Right renal pelvis (tissue), 4 donors: ENCODE measurements at regions not wholly inside any gene's neighbourhood (a gene's known extent, or its start where the extent isn't known, plus 50 kb on each side); places are given as distances from the start of the nearest gene placed in this dataset.
"Not testable (repeated sequence)": the region's sequence is repeated elsewhere in the genome, so short reads cannot be mapped to it uniquely, and the experiment has no call there.

Experiments used
- DNase-seq, 4 donors: peaks; one replicate each; pipeline ENCODE4 v3.0.0-alpha.2; 2013; ENCODE audit warnings: low read depth in 4 of 4, low spot score in 3 of 4, missing footprints in 1 of 4

DNA sequence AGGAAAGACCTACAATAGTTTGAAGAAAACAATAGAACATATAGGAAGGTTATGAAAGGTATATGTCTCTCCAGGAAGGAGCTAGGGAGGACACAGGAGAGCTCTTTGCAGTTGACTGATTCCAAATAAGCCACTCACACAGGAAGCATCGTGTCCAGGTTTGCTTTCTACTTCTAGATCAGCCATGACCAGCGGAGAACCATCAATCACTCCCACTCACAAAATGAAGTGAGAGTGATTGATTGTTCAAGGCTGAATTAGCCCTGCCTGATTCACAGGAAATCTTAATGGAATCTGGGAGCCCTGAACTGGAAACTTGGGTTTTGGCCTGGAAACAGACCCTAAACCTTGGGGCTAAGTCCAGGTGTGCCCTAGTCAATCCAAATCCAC is 1292.2 kb upstream of the ZEB2 start:
- peak in 1 of 4 donors; percentile 23 for DNase-seq

DNA sequence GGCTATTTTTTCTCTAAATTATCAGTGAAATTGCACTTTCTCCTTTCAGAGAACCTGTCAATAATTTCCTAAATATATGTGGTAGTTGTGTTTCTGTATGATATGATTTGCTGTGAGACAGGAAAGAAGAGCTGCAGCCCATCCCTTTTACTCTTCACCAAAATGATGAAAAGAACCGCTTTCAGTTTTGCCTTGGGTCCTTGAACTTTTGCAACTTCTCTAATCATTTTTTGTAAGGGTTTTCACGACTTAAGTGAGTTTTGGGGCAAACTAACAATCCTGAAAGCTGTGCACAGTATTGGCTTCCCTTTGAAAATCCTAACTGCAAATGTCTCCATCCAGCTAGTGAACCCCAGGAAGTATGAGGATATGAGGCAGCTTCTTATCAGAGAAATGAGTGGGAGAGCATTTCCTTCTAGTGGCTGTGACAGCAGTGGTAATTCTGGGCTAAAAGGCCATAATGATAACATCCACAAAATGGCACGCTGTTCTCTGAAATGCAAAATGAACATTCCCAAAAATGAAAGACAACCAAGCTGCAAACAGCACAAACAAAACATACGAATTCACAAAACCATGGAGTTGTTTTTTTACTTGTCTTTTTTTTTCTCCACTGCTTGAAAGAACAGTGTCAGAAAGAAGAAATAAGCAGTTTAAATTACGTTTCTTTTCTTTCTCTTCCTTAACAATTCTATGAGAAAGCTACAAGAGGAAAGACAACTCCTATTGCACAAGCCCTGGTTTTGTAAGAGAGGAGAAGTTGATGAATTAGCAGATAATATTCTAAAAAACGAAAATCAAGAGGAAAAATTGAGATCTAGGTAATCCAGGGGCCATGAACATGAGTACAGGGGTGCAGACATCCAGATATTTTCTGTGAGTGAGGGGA is 1291.6 kb upstream of the ZEB2 start:
- DNase-seq, result no peak

DNA sequence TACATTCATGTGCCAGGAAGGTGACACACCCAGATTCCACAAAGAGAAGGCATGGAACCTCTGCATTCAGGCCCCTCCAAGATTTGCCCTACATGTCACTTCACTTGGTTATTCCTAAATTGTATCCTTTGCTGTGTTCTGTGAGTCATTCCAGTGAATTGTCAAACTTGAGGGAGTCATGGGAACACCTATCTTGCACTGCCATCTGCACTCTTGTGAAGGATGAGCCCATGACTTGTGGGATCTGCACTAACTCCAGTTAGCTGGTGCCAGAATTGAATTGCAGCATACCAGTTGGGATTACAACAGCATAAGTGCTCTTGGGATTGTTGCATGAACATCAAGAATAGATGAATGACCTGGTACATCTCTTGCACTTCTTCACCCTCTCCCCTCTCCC is 1288.0 kb upstream of the ZEB2 start:
- no peak for DNase-seq

DNA sequence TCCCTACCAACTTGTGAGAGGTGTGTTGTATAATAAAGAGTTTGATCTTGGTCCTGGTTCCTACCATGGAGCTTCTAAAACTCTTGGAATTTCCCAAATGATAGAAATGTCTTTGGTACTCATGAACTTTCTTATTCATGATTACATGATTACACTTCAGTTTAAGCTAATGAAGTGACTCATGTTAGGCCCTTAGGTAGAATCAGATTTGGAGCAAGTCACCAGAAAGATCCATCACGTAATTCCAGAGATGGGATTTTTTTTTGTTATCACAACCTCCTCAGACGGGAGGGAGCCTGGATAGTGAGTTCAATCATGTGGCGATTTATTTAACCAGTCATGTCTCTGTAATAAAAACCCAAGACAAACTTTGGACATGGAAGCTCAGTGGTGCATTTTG is 1287.6 kb upstream of the ZEB2 start:
- DNase-seq, result no peak

DNA sequence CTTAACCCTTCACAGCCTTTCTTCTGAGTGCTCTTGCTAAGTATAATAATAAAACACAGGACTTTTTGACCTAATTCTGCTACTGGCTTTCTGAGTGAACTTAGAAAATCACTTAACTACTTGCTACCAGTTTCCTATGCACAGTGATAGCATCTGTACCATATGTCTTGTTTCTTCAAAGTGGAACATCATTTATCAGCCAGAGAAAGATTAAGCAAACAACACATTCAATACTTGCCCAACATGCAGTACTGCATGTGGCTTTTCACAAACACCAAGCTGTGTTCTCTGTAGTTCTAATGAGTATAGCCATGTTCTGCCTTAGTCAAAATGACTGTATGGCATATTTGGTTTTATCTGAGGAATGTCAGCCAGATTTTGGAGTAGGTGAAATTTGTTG is 1286.6 kb upstream of the ZEB2 start:
- no peak for DNase-seq

DNA sequence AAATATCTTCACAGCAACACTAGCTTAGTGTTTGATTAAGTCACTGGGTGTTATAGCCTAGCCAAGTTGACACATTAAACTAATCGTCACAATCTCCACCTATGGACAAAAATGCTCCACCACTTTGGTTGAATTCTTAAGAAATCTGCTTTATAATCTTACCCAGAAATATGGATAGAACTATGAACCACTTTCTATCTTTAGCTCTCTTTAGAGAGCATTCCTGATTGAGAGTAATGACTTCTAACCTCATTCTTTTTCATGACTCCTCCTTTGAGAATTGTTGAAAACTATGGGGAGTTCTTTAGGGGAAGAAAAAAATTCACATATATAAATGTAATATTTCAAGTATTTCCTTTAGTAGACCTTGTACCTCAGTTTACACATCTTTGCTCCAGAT is 1282.2 kb upstream of the ZEB2 start:
- no peak for DNase-seq

DNA sequence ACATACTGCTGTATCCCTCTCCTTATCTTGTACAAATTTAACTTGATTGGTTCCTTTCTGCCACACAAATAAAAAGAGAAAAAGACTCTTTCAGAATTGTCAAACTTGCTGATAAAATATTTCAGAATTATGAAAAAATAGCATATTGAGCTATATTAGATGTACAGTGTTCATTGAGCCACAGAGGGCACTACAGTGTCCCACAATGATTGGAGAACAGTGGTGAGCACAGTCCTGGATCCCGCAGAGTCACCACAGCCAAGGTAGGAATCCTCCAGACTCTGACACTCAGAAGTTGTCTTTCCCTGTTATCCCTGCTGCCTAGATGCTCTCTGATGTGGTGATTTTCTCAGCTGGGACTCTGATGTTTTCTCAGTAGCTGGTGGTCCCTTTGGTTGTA is 1281.3 kb upstream of the ZEB2 start:
- DNase-seq, result no peak

DNA sequence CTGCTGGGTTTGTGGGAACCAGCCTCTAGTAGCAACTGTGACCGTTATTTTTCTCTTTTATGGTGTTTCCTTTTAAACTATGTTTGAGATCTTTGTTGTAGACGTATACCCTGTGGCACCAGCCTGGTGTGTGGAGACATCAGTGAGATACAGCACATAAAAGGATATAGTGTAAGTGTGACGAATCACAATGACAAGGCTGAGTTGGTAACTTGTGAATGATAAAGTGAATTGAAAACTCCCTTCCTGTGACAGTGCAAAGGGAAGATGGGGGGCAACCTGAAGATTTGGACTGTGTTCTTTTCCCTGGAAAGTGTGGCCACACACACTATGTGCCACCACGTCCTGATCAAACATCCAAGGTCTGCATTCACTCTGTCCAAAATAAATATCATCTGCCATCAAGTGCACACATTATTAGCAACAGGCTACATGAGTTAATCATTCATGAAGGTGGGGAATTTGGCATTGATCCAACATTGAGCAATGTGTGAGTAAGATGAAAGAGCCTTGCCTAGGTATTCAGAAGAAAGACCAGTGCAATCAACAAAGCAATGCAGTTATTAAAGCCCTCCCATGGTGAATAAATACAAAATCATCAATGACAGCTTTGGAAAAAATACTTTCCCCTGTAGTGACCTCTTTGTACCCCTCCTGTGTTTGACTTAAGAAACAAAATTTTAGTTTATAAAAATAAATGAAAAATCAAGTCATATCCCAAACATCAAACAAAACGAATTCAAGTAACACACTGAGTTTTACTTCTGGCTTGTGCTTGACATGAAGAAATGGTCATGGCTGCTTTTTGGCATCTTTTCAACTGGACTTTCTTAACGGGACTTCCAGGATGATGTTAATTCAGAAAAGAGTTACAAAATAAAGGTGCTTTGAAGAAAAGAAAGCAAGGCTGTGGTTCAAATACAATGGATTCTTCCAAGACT is 1280.5 kb upstream of the ZEB2 start:
- no peak for DNase-seq

DNA sequence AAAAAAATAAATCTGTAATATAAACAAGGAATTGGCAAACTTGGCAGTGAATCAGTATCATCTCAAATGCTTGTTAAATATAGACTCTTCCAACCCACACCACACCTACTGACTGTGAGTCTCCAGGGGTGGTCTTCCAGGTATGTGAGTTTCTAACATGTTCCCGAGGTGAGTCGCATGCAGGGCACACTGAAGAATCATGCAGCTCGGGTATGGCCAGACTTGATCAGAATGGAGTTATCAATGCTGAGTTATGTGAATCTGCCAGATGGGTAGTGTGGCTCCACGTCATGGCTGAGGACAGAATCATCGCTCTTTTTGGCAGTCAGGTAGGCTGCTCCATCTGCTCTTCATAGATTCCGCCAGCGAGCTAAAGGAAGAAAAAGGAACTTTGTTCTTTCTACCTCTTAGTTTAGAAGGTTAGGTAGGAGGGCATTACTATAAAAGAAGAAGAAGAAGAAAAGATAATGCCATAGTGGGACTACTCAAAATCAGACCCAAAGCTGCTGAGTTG is 1279.7 kb upstream of the ZEB2 start:
- DNase-seq, result no peak

DNA sequence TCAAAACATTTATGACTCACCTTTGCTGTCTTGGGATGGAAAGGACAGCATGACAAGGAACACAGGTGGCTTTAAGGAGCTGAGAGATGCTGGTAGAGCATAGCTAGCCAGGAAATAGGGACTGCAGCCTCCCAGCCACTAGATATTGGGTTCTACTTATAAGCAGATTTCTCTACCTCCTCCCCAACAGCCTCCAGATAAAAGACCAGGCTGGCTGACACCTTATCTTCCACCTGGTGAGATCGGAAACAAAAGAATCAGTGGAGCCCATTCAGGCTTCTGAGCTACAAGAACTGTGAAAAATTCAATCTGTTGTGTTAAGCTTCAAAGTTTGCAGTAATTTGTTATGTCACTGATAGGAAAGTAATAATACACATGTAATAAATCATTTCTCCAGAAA is 1278.5 kb upstream of the ZEB2 start:
- no peak for DNase-seq

DNA sequence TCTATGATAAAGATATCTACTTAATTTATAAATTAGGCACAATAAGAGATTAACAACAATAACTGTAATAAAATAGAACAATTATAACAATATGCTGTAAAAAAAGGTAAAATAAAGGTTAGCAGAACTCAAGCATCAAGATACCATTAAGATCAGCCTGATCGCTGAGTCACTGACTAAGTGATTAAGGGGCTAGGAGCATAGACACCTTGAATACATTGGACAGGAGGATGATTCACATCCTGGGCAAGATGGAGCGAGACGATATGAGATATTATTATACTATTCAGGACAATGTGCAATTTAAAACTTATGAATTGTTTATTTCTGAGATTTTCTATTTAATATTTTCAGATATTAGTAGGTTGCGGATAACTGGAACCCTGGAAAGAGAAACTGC is 1277.8 kb upstream of the ZEB2 start:
- no peak for DNase-seq

DNA sequence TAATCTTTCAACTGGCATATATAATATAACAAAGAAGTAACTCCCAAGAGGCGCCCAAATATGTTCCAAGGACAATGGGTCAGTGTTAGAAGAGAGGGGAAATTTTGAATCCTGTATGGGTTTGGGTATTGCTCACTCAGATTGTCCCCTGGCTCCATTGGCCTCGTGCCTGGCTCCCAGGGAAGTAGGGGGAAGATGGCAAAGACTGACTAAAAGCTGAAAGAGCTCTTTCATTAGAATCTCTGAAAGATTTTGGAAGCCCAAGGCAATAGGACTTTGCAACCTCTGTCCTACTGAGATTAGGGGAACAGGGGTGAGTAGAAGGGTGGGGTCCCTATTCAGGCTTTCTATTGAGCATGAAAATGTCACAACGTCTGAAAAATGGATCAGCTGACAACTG is 1272.8 kb upstream of the ZEB2 start:
- no peak for DNase-seq

DNA sequence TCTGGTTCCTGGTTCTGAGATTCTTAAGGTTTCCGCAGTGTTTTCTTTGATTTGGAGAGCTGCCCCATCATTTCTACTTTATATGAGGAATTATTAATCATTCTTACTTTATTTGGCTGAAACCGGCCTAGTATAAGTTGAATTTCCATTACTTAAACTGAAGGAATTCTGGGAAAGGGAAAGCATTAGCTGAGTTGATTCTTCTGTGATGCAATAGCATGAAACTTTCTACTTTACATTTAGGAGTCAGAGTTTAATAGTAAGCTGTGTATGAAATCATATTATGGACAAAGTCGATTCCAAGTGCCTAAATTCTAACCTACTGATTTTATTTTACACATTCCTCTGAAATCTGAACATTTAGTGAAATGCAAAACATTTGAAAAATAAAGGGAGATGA is 1269.7 kb upstream of the ZEB2 start:
- DNase-seq, result no peak

DNA sequence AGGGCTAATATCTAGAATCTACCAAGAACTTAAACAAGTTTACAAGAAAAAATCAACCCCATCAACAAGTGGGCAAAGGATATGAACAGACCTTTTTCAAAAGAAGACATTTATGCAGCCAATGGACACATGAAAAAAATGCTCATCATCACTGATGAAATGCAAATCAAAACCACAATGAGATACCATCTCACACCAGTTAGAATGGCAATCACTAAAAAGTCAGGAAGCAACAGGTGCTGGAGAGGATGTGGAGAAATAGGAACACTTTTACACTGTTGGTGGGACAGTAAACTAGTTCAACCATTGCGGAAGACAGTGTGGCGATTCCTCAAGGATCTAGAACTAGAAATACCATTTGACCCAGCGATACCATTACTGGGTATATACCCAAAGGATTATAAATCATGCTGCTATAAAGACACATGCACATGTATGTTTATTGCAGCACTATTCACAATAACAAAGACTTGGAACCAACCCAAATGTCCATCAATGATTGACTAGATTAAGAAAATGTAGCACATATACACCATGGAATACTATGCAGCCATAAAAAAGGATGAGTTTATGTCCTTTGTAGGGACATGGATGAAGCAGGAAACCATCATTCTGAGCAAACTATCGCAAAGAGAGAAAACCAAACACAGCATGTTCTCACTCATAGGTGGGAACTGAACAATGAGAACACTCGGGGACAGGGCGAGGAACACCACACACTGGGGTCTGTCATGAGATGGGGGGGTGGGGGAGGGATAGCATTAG is 1267.9 kb upstream of the ZEB2 start:
- DNase-seq, result not testable (repeated sequence)

DNA sequence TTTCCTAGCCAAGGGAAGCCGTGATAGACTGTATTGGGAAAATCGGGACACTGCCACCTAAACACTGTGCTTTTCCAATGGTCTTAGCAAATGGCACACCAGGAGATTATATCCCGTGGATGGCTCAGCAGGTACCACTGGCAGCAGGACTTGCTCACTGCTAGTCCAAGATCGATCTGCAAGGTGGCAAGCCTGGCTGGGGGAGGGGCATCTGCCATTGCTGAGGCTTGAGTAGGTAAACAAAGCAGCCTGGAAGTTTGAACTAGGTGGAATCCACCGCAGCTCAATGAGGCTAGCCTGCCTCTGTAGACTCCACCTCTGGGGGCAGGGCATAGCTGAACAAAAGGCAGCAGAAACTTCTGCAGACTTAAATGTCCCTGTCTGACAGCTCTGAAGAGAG is 1262.7 kb upstream of the ZEB2 start:
- DNase-seq, result not testable (repeated sequence)

DNA sequence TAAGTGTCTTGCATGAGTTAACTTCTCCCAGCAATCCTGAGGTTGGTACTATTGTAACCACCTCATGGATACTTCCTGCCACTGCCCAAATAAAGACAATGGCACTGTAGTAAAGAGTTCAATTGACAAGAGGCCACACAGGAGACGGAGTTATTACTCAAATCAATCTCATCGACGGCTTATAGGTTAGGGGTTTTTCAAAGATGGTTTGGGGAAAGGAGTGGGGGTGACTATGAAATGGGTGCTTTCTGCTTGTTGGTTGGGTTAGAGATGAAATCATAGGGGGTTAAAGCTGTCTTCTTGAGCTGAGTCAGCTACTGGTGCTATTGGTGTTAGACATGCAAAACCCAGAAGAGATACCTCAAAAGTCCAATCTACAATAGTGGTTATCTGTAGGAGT is 1258.0 kb upstream of the ZEB2 start:
- DNase-seq, result no peak

DNA sequence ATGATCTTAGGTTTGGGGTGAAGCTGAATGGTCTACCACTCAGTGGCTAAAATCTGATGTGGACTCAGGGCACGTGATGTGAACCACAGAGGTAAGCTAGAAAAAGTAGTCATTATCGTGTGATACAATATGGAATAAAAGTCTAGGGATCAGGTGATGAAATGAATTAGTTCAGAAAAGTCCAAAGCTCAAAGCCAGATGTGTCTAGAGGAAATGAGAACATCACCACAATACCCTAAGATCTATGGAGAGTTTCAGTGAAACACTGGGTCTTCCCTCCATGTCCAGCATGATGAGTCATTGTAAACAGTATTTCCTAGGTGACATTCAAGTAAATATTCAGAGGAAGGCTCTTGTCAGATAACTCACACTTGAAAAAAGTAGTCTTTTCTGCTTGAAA is 1257.4 kb upstream of the ZEB2 start:
- DNase-seq, result no peak

DNA sequence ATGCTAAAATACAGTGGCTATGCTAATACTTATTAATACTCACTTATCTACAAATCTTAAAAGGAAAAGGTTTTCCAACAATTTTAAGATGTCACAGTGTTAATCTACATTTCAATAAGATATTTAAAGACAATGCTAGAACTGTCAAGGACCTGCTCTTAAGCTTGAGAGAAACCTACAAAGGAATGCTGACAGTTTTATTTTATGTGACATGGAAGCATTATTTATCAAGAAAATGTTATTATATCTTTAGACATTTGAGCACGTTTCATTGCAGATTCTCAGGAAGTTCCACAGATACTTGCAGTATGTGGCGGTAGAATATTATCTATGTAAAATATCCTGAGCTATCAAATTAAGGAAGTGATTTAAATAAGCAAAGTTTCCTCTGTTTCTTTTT is 1255.7 kb upstream of the ZEB2 start:
- no peak for DNase-seq

DNA sequence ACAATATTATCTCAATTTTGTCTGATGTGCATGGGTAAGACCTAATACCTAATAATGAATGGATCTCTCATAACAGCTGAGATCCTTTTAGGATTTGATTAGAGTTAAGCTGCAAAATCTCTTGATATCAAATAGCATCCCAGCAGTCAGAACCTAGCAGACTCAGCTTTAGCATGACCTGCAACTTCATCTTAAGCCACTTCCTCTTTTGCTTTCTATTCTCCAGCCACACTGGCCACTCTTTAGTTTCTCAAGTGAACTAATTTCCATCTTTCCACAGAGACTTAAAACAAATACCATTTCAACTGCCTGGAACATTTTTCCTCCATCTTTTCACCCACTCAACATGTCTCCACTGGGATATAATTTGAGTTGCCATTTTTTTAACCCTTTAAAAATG is 1251.6 kb upstream of the ZEB2 start:
- no peak for DNase-seq

DNA sequence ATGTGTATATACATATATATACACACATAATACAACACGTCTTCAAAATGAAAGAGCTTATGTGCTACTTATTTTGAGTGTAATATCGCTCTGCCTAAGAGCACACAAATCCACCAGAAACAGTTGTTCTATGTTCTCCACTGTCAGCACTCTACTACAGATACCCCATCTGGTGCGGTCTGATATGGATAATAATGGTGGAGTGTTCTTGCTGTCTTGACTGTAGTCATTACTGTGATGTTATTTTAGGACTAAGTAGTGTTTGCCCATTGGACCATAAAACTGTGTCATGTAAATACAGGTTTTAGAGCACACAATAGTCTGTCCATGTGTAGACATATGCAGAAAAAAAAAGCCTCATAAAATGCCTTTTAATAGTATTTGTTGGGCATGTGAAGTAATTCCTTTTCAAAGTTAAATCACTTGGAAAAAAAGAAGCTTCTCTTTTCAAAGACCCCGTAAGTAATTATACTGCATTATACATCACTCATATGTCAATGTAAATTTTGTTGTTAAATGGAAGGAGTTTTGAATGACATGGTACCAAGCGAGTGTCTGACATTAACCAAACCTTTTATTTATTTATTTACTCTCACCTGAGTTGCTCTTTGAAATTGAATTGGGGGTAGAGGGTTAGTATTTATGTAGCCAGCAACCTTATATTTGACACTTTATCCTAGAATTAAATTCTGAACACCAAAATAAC is 1249.2 kb upstream of the ZEB2 start:
- DNase-seq, result no peak
